ENCODE measurements at regions not wholly inside any gene's neighbourhood (a gene's known extent, or its start where the extent isn't known, plus 50 kb on each side); places are given as distances from the start of the nearest gene placed in this dataset.

DNA sequence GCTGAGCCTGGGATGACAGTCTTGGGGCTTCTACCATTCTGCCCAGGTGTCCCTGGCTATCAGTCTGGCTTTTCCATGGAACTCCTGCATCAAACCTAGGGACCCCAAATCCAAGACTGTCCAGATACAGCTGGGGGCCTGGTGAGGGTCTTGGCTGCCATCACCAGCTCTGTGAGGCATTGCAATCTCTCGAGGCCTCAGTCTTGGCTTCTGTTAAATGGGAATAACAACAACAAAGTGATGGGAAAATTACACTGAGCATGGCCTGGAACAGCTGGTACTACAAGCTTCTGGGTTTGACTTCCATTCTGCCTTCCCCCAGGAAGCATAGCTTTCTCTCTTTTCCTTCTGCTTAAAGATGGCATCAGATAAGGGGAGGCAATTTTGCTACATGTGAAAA is 50.0 kb upstream of the LCTL start:
- H3K4me3 ChIP-seq (replicated peaks in 1 of 3) = no peak overlapping the region
- no peak for DNase-seq
- peaks cover 7 to 48% of the 10 kb centered on the region in 2 donors for H3K4me1 ChIP-seq
- no peaks in the 10 kb centered on the region for H3K36me3 ChIP-seq
- H3K27me3 ChIP-seq = no peaks in the 10 kb centered on the region
- no peaks in the 10 kb centered on the region for H3K9me3 ChIP-seq
- intact Hi-C loops (cut with DNase I) = loop anchor here (5.0 kb wide), 2 partner anchors 161 to 236 kb away; no protein-coding TSS in a partner anchor
- 63 to 100% methylated on average over 1 of the region's 1 CpG for WGBS, 2 donors
- TF ChIP-seq, protein P1, sequence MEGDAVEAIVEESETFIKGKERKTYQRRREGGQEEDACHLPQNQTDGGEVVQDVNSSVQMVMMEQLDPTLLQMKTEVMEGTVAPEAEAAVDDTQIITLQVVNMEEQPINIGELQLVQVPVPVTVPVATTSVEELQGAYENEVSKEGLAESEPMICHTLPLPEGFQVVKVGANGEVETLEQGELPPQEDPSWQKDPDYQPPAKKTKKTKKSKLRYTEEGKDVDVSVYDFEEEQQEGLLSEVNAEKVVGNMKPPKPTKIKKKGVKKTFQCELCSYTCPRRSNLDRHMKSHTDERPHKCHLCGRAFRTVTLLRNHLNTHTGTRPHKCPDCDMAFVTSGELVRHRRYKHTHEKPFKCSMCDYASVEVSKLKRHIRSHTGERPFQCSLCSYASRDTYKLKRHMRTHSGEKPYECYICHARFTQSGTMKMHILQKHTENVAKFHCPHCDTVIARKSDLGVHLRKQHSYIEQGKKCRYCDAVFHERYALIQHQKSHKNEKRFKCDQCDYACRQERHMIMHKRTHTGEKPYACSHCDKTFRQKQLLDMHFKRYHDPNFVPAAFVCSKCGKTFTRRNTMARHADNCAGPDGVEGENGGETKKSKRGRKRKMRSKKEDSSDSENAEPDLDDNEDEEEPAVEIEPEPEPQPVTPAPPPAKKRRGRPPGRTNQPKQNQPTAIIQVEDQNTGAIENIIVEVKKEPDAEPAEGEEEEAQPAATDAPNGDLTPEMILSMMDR (IDR thresholded peaks at IDR 0.05) = no peak
- TF ChIP-seq POLR2A (IDR thresholded peaks at IDR 0.05) = no peak
- H3K27ac ChIP-seq = no peak overlapping the region

GRCh38 chr15:66617137-66618090 is 51.6 kb upstream of the LCTL start:
- H3K27me3 ChIP-seq = no peaks in the 10 kb centered on the region
- 49 to 62% methylated on average over 12 to 15 of the region's 15 CpGs for WGBS, 2 donors
- intact Hi-C loops (cut with DNase I) = loop anchor here (5.0 kb wide), 2 partner anchors 160 to 235 kb away; no protein-coding TSS in a partner anchor
- peak overlapping the region in 2 of 3 donors; percentile 62 to 78 for H3K27ac ChIP-seq
- no peak for TF ChIP-seq POLR2A (IDR thresholded peaks at IDR 0.05)
- TF ChIP-seq, protein P1 (IDR thresholded peaks at IDR 0.05) = no peak
- H3K4me1 ChIP-seq = peaks cover 11 to 52% of the 10 kb centered on the region in 2 donors
- H3K9me3 ChIP-seq = no peaks in the 10 kb centered on the region
- peak; percentile 38 to 42 for DNase-seq
- H3K4me3 ChIP-seq (replicated peaks in 1 of 3) = no peak overlapping the region
- H3K36me3 ChIP-seq = no peaks in the 10 kb centered on the region

DNA sequence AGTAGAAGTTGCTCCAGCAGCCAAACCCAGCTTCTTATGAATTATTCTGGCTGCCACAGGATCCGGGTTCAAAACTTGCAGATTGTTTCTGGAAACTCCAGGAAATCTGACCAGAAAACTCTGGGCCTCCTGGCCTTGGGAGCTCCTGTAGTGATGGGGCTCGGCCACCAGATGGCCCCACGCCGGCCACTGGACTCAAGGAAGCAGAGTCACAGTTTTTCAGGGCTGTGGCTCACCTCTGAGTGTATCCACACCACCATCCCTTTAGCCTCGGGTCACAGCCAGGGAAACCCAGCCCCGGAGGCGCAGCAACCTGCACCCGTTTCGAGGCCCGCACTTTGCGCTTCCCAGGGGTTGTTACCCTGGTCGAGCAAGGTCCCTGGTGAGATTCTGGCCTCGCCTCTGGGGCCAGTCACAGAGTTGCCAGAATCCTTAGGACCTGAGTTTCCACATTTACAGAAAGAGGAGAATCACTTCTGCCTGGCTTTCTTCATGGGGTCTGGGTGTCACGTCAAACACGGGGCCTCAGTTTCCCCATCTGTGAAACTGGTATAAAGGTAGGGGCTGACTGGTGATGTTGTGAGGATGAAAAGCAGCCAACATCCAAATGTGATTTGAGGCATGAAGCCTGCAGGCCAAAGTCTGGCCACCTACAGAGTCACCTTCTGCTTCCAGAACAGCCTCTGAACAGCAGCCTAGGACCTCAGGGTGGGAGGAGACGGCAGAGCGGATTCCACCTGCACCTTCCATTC is 53.5 kb upstream of the LCTL start:
- WGBS, 2 donors = 33 to 35% methylated on average over 15 to 17 of the region's 17 CpGs
- no peak overlapping the region for H3K4me3 ChIP-seq (replicated peaks in 1 of 3)
- no peaks in the 10 kb centered on the region for H3K9me3 ChIP-seq
- no peaks in the 10 kb centered on the region for H3K27me3 ChIP-seq
- H3K4me1 ChIP-seq = peaks cover 11 to 56% of the 10 kb centered on the region in 2 donors
- no peaks in the 10 kb centered on the region for H3K36me3 ChIP-seq
- TF ChIP-seq, protein P1 (IDR thresholded peaks at IDR 0.05) = peak; percentile 76 to 90 (median 86)
- TF ChIP-seq POLR2A (IDR thresholded peaks at IDR 0.05) = no peak
- DNase-seq = peak; percentile 76 to 82
- intact Hi-C loops (cut with DNase I) = loop anchor here (5.0 kb wide), 2 partner anchors 158 to 233 kb away; no protein-coding TSS in a partner anchor
- peak overlapping the region in 2 of 3 donors; percentile 45 to 78 for H3K27ac ChIP-seq

- WGBS, 2 donors = 83 to 91% methylated on average over 3 of the region's 3 CpGs
- intact Hi-C loops (cut with DNase I) = loop anchor here (5.0 kb wide), 1 partner anchor 77 kb away; no protein-coding TSS in a partner anchor
Observed at GRCh38 chr15:66620341-66620740, 54.5 kb upstream of the LCTL start.

More at GRCh38 chr15:66620341-66620740, 54.5 kb upstream of the LCTL start:
- H3K36me3 ChIP-seq = no peaks in the 10 kb centered on the region
- peaks cover 11 to 49% of the 10 kb centered on the region in 2 donors for H3K4me1 ChIP-seq
- H3K27me3 ChIP-seq = no peaks in the 10 kb centered on the region
- TF ChIP-seq, protein P1 (IDR thresholded peaks at IDR 0.05) = no peak
- no peak for TF ChIP-seq POLR2A (IDR thresholded peaks at IDR 0.05)
- DNase-seq = no peak
- no peak overlapping the region for H3K27ac ChIP-seq
- no peak overlapping the region for H3K4me3 ChIP-seq (replicated peaks in 1 of 3)
- H3K9me3 ChIP-seq = no peaks in the 10 kb centered on the region
